OCI-M2 (cell line): ENCODE measurements at regions not wholly inside any gene's neighbourhood (a gene's known extent, or its start where the extent isn't known, plus 50 kb on each side); places are given as distances from the start of the nearest gene placed in this dataset.
"Not testable (repeated sequence)": the region's sequence is repeated elsewhere in the genome, so short reads cannot be mapped to it uniquely, and the experiment has no call there.

Experiments used
- DNase-seq: peaks from one replicate; lab custom pipeline; 2025; ENCODE audit not compliant: unreplicated experiment; lab: John Stamatoyannopoulos, UW

DNA sequence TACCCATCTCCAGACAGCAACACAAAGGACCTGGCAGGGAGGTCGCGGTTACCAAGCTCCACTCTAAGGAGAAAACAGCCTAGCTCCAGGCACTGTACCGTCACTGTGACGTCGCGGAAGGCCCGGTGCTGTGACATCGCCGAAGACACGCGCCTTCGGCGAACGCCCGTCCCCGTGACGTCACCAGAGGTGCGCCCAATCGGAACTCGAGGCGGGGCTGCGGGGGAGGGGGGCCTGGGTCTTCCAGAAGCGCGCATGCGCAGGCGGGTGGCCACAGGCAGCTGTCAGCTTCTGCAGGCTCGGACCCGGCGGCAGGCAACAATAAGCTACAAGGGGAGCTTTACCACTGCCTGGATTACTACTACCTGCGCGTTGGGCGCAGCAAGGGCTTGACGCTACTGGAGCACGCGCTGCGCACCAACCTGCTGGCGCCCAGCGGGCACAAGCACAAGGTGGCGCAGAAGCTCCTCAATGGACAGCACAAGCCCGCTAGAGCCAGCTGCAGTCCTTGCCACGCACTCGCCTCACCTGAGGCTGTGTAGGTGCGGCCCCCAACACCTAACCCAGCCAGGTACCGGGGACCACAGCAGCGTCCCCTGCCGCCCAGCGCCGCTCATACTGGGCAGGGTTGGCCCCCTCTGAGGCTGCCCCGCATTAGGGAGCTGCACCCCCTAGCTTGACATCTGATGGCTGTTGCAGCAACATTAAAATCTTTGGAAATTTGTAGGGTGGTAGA is 208.4 kb downstream of the TPST1 start:
- DNase-seq = peak; percentile 65

GRCh38 chr7:66415659-66416265 is 210.6 kb downstream of the TPST1 start:
- no peak for DNase-seq

- no peak for DNase-seq
Observed at GRCh38 chr7:66418537-66418936, 210.1 kb upstream of the KCTD7 start.

DNA sequence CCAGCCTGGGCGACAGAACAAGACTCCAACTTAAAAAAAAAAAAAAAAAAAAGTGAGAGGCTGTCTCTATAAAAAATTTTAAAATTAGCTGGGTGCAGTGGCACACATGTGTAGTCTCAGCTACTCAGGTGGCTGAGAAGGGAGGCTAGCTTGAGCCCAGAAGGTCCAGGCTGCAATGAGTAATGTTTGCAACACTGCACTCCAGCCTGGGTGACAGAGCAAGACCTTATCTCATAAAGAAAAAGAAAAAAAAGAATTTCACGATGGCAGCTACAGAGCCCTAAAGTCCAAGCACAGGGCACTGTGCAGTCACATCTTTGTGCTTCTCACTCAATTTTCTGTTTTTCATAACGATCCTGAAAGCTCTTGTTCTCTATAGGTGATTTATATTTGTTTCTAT is 209.5 kb upstream of the KCTD7 start:
- no peak for DNase-seq

- DNase-seq = no peak
Observed at GRCh38 chr7:66421830-66422475, 206.7 kb upstream of the KCTD7 start.

- DNase-seq = no peak
Observed at GRCh38 chr7:66423729-66424128, 205.0 kb upstream of the KCTD7 start.

GRCh38 chr7:66426332-66426731 is 202.3 kb upstream of the KCTD7 start:
- no peak for DNase-seq

- DNase-seq = no peak
Observed at GRCh38 chr7:66426996-66427395, 201.7 kb upstream of the KCTD7 start.

- DNase-seq = no peak
Observed at GRCh38 chr7:66427956-66428355, 200.7 kb upstream of the KCTD7 start.

GRCh38 chr7:66429498-66430163 is 199.1 kb upstream of the KCTD7 start:
- no peak for DNase-seq

DNA sequence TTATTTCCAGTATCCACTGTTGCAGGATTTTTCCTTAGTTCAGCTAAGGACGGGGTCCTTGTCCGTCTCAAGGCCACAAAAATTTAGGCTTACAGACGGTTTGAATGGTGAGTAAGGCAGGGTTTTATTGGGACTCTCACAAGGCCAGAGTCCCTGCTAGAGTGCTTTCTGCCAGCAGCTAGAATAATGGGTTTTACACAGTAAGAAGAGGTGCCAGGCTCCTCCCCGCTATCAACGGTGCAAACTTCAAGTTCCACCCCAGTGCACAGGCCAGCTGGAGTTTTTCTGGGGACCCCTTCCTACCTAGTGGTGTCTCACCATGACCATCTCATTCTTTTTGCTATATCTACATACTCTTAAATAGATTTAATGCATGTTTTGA is 198.5 kb upstream of the KCTD7 start:
- no peak for DNase-seq

GRCh38 chr7:66438703-66439405 is 189.8 kb upstream of the KCTD7 start:
- not testable (repeated sequence) for DNase-seq

- no peak for DNase-seq
Observed at GRCh38 chr7:66442385-66442784, 186.3 kb upstream of the KCTD7 start.

- no peak for DNase-seq
Observed at GRCh38 chr7:66443946-66444345, 184.7 kb upstream of the KCTD7 start.

- DNase-seq = not testable (repeated sequence)
Observed at GRCh38 chr7:66447007-66447406, 181.7 kb upstream of the KCTD7 start.

DNA sequence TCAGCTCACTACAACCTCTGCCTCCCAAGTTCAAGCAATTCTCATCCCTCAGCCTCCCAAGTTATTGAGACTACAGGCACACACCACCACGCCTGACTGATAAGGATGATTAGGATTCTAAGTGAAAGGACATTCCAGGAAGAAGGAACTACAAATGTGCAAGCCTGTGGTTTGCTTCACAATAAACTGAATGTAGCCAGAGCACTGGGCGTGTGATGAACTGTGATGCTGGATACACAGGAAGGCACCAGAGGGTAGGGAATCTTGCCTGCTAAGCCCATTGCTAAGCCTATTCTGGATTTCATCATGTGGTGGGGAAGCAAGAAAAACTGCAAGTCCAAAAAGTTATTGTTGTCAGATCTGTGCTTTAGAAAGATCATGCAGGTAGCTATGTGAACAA is 177.9 kb upstream of the KCTD7 start:
- DNase-seq = not testable (repeated sequence)

DNA sequence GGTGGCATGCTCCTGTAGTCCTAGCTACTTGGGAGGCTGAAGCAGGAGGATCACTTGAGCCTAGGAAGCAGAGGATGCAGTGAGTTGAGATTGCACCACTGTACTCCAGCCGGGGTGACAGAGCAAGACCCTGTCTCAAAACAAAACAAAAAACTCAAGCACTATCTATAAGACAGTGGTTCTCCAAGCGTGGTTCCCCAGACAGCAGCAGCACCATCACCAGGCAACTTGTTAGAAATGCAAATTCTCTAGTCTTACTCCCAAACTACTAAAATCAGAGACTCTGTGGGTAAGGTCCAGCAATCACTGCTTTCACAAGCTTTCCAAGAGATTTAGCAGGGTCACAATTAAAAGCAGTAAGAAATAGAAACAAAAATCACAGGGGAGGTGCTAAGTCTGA is 177.0 kb upstream of the KCTD7 start:
- not testable (repeated sequence) for DNase-seq

- DNase-seq = no peak
Observed at GRCh38 chr7:66452165-66452564, 176.5 kb upstream of the KCTD7 start.

DNA sequence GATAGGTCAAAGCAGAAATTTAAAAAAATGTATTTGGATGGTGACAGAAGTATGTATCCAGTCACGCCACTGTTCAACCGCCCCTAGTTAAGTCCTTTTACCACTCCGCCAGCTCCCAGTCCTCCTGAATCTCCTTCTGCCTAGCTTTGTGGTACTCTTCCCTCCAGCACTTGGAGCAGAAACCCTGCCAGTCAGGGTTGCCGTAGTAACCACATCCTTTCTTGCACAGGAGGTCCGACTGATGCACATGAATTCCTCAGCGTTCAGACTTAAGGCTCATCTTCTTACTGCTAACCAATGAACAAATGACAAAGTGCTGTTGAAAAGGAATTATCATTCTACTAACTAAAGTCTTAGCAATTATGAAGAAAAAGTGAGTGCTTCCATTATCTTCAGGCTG is 175.3 kb upstream of the KCTD7 start:
- no peak for DNase-seq

- DNase-seq = no peak
Observed at GRCh38 chr7:66454600-66455225, 174.0 kb upstream of the KCTD7 start.

DNA sequence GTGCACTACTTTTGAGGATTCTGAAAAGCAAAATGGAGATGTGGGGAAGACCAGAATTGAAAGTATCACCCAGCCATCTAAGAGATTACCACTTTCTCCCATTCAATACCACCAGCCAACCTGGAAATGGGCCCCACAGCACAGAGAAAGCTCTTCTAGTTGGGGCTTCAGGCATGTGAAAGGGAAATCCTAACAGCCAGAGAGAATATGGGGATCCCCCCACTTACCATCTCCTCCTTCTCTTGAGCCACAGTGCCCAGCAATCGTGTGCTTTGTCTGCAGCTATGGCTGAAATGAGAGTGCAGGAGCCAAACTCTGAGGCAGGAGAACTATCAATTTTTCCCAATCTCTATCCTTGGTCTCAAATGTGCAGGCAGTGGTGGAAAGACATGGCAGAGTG is 173.2 kb upstream of the KCTD7 start:
- not testable (repeated sequence) for DNase-seq
